ENCODE measurements at regions not wholly inside any gene's neighbourhood (a gene's known extent, or its start where the extent isn't known, plus 50 kb on each side); places are given as distances from the start of the nearest gene placed in this dataset.
"Not testable (repeated sequence)": the region's sequence is repeated elsewhere in the genome, so short reads cannot be mapped to it uniquely, and the experiment has no call there.

- DNase-seq (ENCODE audit: low read depth, low spot score), result no peak
- TF ChIP-seq, protein P1, sequence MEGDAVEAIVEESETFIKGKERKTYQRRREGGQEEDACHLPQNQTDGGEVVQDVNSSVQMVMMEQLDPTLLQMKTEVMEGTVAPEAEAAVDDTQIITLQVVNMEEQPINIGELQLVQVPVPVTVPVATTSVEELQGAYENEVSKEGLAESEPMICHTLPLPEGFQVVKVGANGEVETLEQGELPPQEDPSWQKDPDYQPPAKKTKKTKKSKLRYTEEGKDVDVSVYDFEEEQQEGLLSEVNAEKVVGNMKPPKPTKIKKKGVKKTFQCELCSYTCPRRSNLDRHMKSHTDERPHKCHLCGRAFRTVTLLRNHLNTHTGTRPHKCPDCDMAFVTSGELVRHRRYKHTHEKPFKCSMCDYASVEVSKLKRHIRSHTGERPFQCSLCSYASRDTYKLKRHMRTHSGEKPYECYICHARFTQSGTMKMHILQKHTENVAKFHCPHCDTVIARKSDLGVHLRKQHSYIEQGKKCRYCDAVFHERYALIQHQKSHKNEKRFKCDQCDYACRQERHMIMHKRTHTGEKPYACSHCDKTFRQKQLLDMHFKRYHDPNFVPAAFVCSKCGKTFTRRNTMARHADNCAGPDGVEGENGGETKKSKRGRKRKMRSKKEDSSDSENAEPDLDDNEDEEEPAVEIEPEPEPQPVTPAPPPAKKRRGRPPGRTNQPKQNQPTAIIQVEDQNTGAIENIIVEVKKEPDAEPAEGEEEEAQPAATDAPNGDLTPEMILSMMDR (IDR thresholded peaks at IDR 0.05; ENCODE audit: insufficient read depth, low read length, missing control alignments), result no peak
- no peak overlapping the region for H3K4me3 ChIP-seq (ENCODE audit: low read depth, low read length)
- CTCF ChIA-PET, result no interaction called here
- POLR2A ChIA-PET, result no interaction called here
These were observed 113.4 kb upstream of the DNAH14 start for GRCh38 chr1:224816062-224816461.

DNA sequence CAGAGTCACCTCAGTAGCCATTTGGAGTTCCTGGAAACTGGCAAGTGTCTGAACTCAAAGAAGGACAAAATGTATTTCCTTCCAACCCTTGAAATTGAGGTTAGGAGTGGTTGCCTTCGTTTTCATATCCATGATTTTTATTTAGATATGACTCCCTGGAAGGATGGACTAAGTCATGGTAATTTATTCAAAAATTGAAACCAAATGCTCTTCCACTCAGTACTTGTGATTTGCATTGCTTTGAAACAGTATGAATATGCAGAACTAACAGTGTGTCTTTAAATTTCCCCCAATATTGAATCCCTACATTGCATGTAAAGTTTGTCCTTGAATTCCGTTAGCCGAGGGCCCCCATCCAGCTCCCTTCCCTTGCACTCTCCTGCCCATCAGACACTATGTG is 112.1 kb upstream of the DNAH14 start:
- POLR2A ChIA-PET, result no interaction called here
- H3K4me3 ChIP-seq (ENCODE audit: low read depth, low read length), result no peak overlapping the region
- CTCF ChIA-PET, result no interaction called here
- TF ChIP-seq, protein P1 (IDR thresholded peaks at IDR 0.05; ENCODE audit: insufficient read depth, low read length, missing control alignments), result no peak
- no peak for DNase-seq (ENCODE audit: low read depth, low spot score)

GRCh38 chr1:224819861-224820260 is 109.6 kb upstream of the DNAH14 start:
- no peak overlapping the region for H3K4me3 ChIP-seq (ENCODE audit: low read depth, low read length)
- DNase-seq (ENCODE audit: low read depth, low spot score), result no peak
- TF ChIP-seq, protein P1 (IDR thresholded peaks at IDR 0.05; ENCODE audit: insufficient read depth, low read length, missing control alignments), result no peak
- ChIA-PET POLR2A (no interaction called here), CTCF (interaction anchor here (2.1 kb wide), 1 partner anchor 32 kb away, joined by 7 read pairs; no protein-coding TSS in a partner anchor)

- H3K4me3 ChIP-seq (ENCODE audit: low read depth, low read length), result no peak overlapping the region
- ChIA-PET POLR2A (no interaction called here), CTCF (no interaction called here)
- no peak for DNase-seq (ENCODE audit: low read depth, low spot score)
- TF ChIP-seq, protein P1 (IDR thresholded peaks at IDR 0.05; ENCODE audit: insufficient read depth, low read length, missing control alignments), result no peak
These were observed 109.1 kb upstream of the DNAH14 start for GRCh38 chr1:224820341-224820740.

- CTCF ChIA-PET, result interaction anchor here (1.2 kb wide), 1 partner anchor 30 kb away, joined by 3 read pairs; no protein-coding TSS in a partner anchor
- not testable (repeated sequence) for H3K4me3 ChIP-seq (ENCODE audit: low read depth, low read length)
These were observed 107.7 kb upstream of the DNAH14 start for GRCh38 chr1:224821751-224822150.

DNA sequence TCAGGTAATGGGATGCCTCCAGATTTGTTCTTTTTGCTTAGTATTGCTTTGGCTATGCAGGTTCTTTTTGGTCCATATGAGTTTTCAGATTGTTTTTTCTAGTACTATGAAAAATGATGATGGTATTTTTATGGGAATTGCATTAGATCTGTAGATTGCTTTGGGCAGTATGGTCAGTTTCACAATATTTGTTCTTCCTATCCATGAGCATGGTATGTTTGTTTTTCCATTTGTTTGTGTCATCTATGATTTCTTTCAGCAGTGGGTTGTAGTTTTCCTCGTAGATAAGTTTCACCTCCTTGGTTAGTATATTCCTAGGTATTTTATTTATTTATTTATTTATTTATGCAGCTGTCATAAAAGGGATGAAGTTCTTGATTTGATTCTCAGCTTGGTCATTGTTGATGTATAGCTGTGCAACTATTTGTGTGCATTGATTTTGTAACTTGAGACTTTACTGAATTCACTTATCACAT is 103.9 kb upstream of the DNAH14 start:
- POLR2A ChIA-PET, result no interaction called here
- TF ChIP-seq, protein P1 (IDR thresholded peaks at IDR 0.05; ENCODE audit: insufficient read depth, low read length, missing control alignments), result no peak
- DNase-seq (ENCODE audit: low read depth, low spot score), result no peak
- CTCF ChIA-PET, result no interaction called here
- H3K4me3 ChIP-seq (ENCODE audit: low read depth, low read length), result no peak overlapping the region

More at GRCh38 chr1:224821751-224822150, 107.7 kb upstream of the DNAH14 start:
- POLR2A ChIA-PET; DNase-seq (ENCODE audit: low read depth, low spot score): not testable (repeated sequence)

DNA sequence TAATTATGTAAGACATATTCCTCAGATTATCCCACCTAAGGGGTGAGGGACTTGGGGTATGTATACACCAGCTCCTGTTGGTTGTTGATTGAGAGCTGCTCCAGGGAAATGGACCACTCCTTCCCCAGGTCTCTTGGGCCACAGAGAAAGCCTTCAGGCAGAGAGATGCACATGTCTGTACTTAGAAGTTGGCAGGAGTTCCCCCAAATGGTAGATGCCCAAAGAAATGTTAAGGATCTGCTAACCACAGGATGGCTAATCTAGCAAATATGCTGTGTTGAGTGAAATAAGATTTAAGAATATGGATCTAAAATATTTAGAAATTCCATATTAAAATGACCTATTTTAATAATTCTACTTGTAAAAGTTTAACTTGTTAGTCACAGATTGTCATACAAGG is 100.8 kb upstream of the DNAH14 start:
- H3K4me3 ChIP-seq (ENCODE audit: low read depth, low read length), result no peak overlapping the region
- ChIA-PET POLR2A (no interaction called here), CTCF (interaction anchor here (1.9 to 5.3 kb wide), 2 partner anchors 23 to 184 kb away, joined by 5 to 44 read pairs; no protein-coding TSS in a partner anchor)
- TF ChIP-seq, protein P1 (IDR thresholded peaks at IDR 0.05; ENCODE audit: insufficient read depth, low read length, missing control alignments), result no peak
- peak; percentile 5 for DNase-seq (ENCODE audit: low read depth, low spot score)

Measured in AG04449 (cell line).